ENCODE measurements at regions not wholly inside any gene's neighbourhood (a gene's known extent, or its start where the extent isn't known, plus 50 kb on each side); places are given as distances from the start of the nearest gene placed in this dataset.

DNA sequence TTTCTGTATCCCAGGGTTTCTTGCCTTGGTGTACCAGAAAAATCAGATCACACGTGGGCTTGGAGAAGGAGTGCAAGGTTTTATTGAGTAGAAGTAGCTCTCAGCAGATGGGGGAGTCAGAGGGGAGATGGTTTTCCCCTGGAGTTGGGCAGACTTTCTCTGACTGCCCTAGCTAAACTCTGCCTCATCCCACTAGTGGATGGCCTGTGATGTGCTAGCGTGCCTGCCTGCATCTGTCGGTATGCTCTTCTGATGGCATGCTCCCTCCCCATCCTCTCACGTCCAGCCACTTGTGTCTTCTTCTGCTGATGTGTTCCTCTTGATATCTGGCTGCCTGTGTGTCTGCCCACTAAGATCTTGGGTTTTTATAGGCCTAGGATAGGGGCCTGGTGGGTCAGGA is 616.1 kb upstream of the RGMB start:
- TF ChIP-seq KDM1A (IDR thresholded peaks at IDR 0.05; ENCODE audit: borderline replicate concordance, low read length) (no peak), POLR2A (IDR thresholded peaks at IDR 0.05; ENCODE audit: control extremely low read depth in 1 of 2, low read depth in 2 of 2, low read length in 2 of 2) (no peak), RAD21 (IDR thresholded peaks at IDR 0.05 in 1 of 2, conservative IDR thresholded peaks at IDR 0.05 in 1 of 2; ENCODE audit: low read depth in 2 of 2, low read length in 2 of 2) (no peak), JUN (IDR thresholded peaks at IDR 0.05; ENCODE audit: low read depth, low read length) (no peak)

Measured in H1 (cell line).